ENCODE measurements at regions not wholly inside any gene's neighbourhood (a gene's known extent, or its start where the extent isn't known, plus 50 kb on each side); places are given as distances from the start of the nearest gene placed in this dataset.

GRCh38 chr9:31304576-31304975, 1079.9 kb upstream of the ACO1 start:
- Histone ChIP-seq H2BK15ac (ENCODE audit: low read depth, low read length) (no peak overlapping the region), H2AK5ac (ENCODE audit: low read depth, low read length) (no peak overlapping the region), H2BK120ac (ENCODE audit: low read depth, low read length) (no peak overlapping the region), H3K56ac (ENCODE audit: extremely low read depth, insufficient read depth, low read length) (no peak overlapping the region), H3K4ac (ENCODE audit: low read depth, low read length) (no peak overlapping the region), H3K79me1 (ENCODE audit: low read depth in 1 of 2, low read length in 2 of 2) (no peaks in the 10 kb centered on the region), H2AK9ac (replicated peaks; ENCODE audit: low read depth, low read length, poor library complexity) (no peak overlapping the region), H2AFZ (replicated peaks; ENCODE audit: low read length, poor library complexity) (no peak overlapping the region), H4K8ac (ENCODE audit: low read depth in 2 of 2, low read length in 2 of 2) (no peak overlapping the region), H3K36me3 (ENCODE audit: control insufficient read depth, insufficient read depth, low read length) (no peaks in the 10 kb centered on the region), H3K9ac (ENCODE audit: low read depth, low read length) (no peak overlapping the region), H2BK5ac (ENCODE audit: low read depth, low read length, poor library complexity, severe bottlenecking) (no peak overlapping the region), H3K9me1 (ENCODE audit: insufficient read depth, low read length) (no peaks in the 10 kb centered on the region), H3K27ac (ENCODE audit: insufficient read depth, low read length) (no peak overlapping the region), H3K18ac (ENCODE audit: low read depth, low read length) (no peak overlapping the region), H3K27me3 (ENCODE audit: control insufficient read depth, insufficient read depth, low read length) (no peaks in the 10 kb centered on the region), H3K4me3 (ENCODE audit: insufficient read depth, low read depth, low read length) (no peak overlapping the region), H4K20me1 (ENCODE audit: insufficient read depth, low read length) (no peaks in the 10 kb centered on the region), H3K14ac (replicated peaks; ENCODE audit: low read depth, low read length) (no peak overlapping the region), H4K91ac (ENCODE audit: insufficient read depth, low read depth, low read length) (no peak overlapping the region), H3K4me2 (ENCODE audit: low read depth, low read length) (no peak overlapping the region), H3K4me1 (ENCODE audit: control insufficient read depth, insufficient read depth, low read length) (no peaks in the 10 kb centered on the region), H3K9me3 (ENCODE audit: control insufficient read depth, insufficient read depth, low read length) (no peaks in the 10 kb centered on the region), H3K23ac (ENCODE audit: low read depth, low read length) (no peak overlapping the region), H4K5ac (ENCODE audit: low read depth, low read length) (no peak overlapping the region), H2BK20ac (ENCODE audit: low read depth, low read length) (no peak overlapping the region)
- WGBS, 2 experiments (ENCODE audit: extremely low coverage in 2 of 2, insufficient read length in 1 of 2) = no CpG with 5 or more reads among the region's 3 CpGs
- dilution Hi-C loops (cut with HindIII; ENCODE audit: low sequenced_read_pairs, unreplicated experiment) = no loop called here
- no peak for TF ChIP-seq SMC3 (IDR thresholded peaks at IDR 0.05; ENCODE audit: low read depth, low read length)
- peak; percentile 30; the same call in 1 of the 2 replicates for TF ChIP-seq BHLHE40 (IDR thresholded peaks at IDR 0.05; ENCODE audit: low read depth, low read length)
- peak; percentile 64; the same call in 1 of the 2 replicates for TF ChIP-seq CEBPB (IDR thresholded peaks at IDR 0.05; ENCODE audit: low read depth, low read length)
- ChIA-PET POLR2A (ENCODE audit: unreplicated experiment) (no interaction called here), CTCF (no interaction called here)
- ATAC-seq (ENCODE audit: low read depth) (no peak; the same call in 1 of the 2 replicates), DNase-seq (peak; percentile 32)
- in situ Hi-C loops (cut with MboI; ENCODE audit: low sequenced_read_pairs) = no loop called here
- intact Hi-C loops (cut with micrococcal nuclease) = no loop called here
- no TSS peak for BruUV-seq (replicated peaks)
